CD4-positive, alpha-beta T cell treated with Interleukin-12 subunit alpha and Interleukin-12 subunit beta, for 1 hour (primary cell): ENCODE measurements at regions not wholly inside any gene's neighbourhood (a gene's known extent, or its start where the extent isn't known, plus 50 kb on each side); places are given as distances from the start of the nearest gene placed in this dataset.

ENCODE experiments used
- DNase-seq: peaks from one replicate; pipeline ENCODE4 v3.0.0-alpha.2; 2020

DNA sequence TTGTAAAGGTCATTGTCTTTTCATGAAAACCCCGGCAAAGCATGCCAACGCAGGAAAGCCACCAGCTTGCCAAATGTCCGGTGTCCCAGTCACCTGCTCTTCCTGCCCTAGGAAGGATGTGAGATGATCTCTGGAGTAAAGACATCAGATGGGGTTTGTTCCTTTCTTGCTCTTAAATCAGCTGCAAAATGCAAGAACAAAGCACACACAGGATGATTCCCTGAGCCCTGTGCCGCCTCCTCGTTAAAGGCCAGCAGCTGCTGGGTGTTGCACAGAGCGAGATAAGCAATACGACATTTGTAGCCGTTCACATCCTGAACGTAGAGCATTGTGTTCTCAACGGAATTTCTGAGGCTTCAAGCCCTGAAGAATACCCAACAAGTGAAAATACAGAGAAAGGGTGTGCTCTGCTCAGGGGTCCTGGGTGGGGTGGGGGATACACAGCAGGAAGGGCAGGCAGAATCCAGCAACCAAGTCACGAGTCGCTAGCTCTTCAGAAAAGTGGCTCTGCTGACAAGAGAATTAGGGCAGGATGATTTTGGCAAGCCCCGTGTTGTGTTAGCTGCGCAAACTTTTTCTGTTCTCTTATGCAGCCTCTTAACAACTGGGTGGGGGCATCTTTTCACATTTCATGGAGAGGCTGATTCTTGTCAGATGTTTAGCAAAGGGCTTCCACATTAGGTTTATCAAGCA, 229.2 kb upstream of the MAP3K1 start:
- no peak for DNase-seq

DNA sequence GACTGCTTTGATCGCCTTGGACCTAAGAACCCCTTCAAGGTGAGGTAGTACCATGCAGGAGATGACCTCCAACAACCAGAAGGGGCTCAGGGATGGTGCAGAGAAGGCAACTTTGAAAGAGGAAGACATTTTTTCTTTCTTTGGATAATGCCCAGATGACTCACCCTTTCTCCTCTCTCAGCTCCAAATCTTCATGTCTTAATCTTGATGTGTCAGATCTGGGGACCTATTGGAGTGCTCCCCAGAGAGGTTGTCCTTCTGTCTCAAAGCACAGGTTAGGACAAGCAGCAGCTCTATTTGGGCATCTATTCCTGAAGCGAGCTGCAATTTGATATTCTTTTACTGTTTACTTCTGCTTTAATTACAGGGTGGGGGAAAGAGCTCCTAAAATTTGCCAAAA, 229.9 kb upstream of the MAP3K1 start:
- DNase-seq = no peak

DNA sequence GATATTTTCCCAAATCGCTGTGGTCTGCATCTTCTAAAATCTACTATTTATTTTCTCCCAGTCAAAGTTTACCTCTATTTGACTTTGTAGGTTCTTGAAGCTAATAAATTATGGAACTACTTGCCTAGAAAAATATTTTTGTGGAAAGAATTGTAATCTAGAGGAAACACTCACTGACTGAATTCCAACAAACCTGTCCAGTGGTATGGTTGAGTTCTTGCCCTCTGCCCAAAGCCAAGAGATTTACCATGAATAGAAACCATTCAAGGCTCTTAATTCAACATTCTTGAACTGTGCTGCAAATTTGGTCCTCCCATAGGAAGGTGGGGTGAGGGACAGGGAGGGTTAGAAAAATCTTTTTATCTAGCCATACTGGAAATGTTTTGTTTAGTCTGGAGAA, 233.9 kb upstream of the MAP3K1 start:
- no peak for DNase-seq

DNA sequence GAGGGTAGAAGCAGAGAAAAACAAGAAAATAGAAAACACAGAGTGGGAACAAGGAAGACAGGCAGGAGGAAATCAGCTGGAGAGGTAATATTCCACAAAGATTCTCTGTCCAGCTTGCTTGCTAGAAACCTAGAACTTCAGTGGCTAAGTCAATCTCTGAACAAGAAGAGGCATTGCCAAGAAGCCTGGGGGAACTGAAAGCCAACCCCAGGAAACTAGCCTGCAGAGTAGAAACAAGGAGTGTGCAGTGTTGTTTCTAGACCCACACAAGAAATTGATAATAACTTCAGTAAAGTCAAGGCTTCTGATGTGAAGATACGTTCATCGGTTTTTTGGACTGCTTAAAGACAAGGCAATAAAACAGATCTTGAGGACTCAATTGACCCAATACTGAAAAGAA, 234.5 kb upstream of the MAP3K1 start:
- DNase-seq = no peak

DNA sequence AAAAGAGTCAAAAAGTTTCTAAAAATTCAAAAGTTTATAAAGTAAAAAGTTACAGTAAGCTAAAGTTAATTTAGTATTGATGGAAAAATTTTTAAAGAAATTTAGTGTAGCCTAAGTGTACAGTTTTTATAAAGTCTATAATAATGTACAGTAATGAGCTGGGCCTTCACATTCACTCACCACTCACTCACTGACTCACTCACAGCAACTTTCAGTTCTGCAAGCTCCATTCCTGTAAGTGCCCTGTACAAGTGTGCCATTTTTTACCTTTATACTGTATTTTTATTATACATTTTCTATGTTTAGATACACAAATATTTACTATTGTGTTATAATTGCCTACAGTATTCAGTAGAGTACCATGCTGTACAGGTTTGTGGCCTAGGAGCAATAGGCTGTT, 239.5 kb upstream of the MAP3K1 start:
- no peak for DNase-seq

DNA sequence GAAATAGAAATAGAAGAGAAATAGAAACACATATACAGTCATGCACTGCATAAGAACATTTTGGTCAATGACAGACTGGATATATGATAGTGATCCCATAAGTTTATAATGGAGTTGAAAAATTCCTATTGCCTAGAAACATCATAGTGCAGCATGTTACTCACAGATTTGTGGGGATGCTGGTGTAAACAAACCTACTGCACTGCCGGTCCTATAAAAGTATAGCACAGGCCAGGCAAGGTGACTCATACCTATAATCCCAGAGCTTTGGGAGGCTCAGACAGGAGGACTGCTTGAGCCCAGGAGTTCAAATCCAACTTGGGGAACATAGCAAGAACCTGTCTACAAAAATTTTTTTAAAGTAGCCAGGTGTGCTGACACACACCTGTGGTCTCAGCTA, 240.6 kb upstream of the MAP3K1 start:
- no peak for DNase-seq

DNA sequence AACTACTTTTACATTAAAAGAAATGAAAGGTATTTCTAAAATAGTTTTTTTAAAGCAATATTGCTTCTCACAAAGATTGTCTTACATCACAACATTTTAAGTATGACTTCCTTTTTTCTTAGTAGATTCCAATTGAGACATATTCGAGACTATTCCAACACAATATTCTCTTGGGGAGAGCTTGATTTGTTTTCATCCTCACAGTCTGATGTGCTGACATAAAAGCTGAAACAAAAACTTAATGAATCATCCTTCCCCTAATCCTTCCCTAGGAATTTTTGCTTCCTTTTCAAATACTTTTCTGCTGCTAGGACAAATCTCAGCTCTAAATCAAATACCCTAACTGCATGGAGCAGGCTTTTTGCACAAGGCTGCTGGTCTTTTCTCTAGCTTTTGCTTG, 245.8 kb upstream of the MAP3K1 start:
- no peak for DNase-seq

DNA sequence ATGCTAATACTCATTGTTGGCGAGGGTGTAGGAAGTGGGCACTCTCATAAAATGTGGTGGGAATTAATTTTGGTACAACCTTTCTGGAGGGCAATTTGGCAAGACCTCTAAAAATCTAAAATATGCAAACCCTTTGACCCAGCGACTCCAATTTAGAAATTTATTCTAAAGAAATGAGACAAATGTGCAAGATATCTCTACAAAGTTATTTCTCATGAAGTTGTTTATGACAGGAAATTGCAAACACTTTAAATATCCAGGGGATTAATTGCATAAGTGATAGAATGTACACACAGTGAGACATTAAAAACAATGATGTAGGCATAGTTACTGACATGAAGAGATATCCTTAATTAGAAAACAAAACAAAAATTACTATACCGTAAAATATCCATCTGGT, 246.3 kb upstream of the MAP3K1 start:
- DNase-seq = no peak

DNA sequence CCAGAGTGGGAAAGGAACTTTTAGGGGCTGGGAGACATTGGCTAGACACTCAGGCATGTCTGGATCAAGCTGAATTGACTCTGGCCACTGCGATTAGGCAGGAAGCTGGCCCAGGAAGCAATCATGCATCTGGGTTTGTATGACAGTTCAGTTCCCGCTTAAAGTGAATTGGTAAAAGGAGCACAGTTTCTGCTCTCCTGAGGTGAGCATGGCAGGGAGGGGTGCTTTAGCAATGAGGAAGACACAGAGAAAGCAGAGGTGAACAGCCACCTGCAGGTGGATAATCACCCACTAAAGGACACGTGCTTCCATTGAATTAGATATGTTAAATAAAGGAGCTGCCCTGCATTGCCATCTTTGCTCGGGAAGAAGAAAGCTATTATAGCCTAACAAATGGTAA, 248.1 kb upstream of the MAP3K1 start:
- no peak for DNase-seq

DNA sequence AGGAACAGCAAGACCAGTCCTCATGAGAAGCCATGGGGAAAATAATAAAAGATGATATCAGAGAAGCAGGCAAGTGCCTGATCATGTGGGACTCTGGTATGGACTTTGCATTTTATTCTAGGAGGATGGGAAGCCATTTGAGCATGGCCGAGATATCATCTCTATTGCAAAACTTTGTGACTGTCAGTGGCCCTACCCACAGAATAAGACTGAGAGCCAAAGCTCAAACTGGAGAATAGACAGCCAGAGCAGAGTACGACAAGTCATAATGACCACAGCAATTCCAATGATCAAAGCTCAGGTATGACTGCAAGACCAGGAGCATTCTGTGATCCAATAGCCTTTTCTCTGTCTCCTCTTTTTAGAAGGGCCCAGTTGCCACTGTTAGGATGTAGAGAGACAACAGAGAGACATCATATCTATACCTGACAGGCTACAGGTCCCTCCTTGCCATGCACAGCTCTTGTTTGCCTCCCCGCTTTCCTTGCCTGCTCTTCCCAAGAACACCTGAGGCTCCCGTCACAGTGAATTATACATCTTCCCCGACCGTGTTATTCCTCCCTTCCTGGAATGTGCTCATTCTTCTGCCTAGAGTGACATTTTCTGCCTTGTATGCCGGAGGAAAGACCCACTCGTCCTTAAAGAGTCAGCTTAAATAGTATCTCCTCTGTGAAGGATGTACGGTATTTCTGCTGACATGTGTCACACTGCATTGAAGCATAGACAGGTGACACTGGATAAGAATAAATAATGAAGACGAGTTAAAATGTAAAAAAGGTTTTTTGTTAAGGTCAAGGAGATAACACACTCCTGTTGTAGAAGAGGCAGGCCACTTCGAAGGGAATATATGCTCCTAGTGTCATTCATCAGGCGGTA, 248.7 kb upstream of the MAP3K1 start:
- no peak for DNase-seq

DNA sequence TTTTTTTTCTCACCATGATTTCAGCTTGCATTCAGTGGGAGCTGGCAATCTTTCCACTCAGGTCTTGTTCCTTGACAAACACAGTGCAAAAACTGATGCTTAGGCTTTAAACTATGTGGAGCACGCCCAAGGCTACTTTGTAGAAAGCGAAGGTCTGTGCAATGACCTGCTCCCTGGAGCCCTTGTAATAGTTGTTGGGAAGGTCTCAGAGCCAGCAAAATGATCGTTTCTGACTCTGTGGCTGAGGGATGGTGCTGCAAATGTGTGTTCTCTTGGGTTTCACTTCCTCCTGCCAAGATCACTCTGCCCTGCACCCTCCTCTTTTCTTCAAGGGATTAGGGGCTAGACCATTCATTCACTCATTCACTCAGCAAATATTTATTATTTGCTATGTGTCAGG, 249.7 kb upstream of the MAP3K1 start:
- no peak for DNase-seq

DNA sequence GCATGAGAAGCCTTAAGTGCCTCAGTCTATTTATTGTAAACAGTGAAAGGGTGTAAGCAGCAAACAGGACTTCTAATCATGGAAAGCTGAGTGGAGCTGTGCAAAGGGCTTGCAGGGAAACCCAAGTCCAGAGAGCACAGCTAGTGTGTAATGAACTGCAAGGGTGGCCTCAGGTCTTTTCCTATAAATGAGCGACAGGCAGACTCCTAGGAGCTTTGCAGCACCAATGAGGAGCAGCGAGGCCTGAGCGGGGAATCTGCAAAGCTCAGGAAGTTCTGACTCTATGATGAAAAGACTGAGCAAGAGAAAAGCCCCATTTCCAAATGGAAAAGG, 250.1 kb upstream of the MAP3K1 start:
- DNase-seq = no peak

DNA sequence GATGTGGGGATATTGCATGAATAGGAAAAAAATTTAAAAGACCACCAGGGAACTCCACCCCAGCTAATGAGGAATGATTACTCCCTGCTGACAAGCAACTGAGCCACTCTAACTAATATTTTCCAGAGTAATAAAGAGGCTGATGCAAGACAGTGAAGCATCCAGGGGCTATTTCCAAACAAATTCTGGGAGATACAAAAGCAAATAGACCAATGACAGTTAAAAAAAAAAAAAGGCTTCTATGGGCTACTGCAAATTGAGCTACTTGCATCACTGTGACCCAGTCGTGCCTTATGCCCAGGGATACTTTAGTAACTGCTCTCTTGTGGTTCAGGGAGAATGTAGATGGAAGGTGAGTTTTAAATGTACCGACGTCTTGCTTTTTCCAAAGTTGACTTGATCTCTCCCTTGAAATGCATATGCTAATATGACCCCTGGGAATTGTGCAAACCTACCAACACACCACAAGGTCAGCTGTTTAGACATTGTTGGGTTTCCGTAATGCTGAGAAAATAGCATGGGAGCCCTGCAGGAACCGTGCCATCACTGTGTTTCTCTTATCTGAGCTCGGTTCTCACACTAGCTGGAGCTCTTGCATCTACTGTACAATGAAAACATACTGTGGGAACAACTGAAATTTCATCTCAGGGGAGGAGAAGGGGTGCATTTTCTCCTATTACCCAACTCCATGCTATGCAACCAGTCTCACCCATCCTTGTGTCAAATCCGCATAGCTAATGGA, 250.6 kb upstream of the MAP3K1 start:
- DNase-seq = no peak

DNA sequence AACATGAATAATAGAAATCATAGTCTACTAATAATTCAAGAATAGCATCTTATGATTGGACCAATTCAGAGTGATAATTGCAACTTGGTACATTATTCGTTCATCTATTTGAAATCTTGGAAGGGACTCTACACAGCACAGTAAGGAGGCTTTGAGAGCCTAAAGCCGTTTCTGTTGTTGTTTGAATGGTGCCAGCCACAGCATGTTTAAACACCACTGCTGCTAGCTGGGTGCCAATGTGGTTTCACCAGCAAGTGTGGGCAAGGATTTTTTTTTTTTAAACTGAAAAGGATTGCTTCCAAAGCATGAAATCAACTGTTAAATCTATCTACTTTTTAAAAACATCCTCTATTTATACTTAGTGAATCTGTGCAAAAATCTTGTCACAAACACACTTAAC, 253.9 kb upstream of the MAP3K1 start:
- DNase-seq = no peak

DNA sequence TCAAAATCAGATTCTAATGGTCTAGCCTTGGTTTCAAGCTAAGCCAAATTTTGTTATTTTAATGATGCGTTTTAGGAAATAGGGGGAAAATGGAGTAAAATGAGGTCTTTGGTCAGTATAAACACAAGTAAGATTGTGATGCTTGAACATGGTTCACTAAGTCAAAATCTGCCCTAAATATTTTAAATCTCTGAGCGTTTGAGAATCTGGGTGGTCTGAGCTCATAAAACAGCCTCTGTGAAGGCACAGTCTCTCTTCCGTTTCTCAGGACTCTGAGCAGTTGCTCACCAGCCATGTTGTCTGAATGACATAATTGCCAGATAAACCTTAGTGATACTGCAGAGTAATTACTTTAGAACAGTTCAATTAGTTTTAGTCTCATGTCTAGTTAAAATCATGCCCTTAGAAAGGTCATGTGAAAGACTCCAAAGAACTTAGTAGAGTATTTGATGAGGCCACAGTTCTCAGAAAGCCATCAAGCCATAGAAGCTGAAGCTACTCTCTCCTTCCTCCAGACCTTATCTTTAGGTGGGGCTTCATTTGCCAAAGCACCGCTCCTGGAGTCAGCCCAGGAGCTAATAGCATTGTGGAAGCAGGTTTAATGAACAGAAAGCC, 257.1 kb upstream of the MAP3K1 start:
- DNase-seq = no peak

DNA sequence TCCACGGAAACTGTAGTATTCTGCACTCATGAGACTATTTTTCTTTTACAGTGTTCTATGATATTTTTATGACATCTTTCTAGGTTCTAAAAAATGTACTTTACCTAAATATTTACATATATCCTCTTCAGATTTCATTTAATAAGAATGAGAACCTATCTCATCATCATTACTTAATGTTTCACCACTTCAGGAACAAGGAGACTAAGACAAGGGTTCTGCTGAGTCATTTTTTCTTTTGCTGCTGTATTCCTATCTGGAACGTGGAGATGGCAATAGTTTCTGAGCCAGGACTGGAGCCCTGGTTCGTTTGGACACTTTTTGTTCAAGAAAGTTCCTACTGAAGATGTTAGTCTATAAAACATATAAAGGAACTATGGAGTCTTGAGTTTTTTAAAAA, 258.2 kb upstream of the MAP3K1 start:
- DNase-seq = no peak

DNA sequence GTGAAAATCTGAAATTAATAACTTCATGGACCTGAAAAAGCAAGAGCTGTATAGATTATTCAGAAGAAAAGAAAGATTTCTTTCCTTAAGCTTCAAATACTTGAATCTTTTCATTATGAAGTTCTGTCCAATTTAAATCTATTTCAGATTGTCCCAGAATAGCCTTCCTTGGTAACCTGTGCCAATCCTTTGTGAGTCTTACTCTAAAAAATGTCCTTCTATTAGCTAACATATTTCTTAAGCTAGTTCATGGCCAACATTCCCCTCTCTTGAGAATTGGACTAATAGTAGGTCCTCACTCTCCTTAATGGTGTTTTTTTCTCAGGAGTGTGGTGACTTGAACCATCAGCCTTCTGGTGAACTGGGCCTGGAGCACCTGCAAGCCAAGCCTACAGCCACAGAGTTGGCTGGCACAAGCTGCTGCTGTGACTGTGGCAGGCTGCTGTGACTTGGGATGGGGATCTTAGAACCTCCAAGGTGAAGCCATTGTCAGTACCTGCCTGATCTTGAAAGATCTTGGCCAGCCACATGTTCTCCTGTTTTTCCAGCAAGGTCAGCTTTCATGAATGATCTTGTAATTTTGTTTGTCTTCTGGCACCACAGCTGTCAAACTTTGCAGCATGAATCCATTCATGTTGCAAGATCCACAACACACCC, 262.6 kb upstream of the MAP3K1 start:
- no peak for DNase-seq

DNA sequence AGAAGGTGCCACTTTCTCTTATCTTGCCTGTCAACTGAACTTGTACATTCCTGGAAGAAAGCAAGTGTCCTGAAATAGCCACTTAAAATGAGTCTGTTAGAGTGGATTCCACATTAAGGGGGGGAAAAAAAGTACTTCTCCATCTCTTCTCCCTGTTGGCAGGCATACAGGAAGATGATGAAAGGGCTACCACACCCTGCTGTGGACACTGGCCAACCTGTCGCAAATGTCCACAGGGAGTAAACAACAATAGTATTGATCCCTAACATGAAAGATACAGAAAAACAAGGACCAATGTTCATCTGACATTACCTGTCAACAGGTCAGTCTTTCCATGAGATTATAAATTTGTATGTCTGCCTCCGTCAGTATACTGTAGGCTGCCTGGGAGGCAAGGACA, 265.1 kb upstream of the MAP3K1 start:
- no peak for DNase-seq

DNA sequence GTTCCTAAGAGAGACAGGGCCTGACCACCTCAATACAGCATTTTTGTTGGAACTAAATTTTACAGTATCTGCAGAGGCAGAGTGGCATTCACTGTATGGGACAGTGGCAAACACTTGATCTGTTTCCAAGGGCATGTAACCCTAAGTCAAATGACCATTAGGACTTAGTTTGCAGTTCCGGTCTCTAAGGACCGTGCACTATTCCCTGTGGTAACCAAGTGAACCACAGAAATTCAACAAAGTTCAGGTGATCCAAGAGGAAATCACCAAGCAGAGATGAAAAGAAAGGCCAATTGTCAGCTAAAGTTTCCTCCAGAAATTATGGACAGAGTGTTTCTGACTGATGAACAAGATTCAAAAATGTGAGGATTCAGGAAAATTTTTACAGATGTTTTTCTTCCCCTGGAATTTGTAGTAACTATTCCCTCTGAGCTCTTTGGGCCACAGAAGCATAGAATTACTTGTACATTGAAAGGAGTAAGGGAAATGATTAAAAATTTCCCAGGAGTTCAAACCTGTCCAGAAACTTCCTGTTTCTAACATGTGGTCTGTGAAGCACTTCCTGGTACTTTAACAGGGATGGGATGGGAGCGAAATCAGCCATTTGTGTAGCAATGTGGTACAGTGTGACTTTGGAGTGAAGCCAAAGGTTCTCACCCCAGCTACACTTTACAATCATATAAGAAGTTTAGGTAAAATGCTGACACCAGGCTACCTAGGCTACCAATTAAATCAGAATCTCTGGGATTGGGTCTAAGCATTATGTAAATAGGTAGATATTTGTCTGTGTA, 266.1 kb upstream of the MAP3K1 start:
- no peak for DNase-seq

DNA sequence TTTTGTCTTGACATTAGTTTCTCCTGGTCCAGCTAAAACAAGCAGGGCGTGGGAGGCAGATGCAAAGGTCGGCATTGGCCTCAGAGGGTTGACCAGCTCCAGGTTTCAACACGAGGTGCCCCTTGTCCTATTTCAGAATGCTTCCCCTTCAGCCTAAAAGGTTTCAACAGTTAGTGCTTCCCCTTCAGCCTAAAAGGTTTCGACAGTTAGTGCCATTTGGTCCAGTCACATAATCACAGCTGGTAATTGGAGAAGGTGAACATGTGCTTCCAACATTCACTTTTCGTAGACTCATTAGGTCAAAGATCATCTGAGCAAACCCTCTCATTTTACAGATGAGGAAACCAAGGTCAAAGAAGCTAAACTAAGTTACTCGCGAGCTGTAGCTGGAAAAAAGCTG, 270.3 kb upstream of the MAP3K1 start:
- no peak for DNase-seq

DNA sequence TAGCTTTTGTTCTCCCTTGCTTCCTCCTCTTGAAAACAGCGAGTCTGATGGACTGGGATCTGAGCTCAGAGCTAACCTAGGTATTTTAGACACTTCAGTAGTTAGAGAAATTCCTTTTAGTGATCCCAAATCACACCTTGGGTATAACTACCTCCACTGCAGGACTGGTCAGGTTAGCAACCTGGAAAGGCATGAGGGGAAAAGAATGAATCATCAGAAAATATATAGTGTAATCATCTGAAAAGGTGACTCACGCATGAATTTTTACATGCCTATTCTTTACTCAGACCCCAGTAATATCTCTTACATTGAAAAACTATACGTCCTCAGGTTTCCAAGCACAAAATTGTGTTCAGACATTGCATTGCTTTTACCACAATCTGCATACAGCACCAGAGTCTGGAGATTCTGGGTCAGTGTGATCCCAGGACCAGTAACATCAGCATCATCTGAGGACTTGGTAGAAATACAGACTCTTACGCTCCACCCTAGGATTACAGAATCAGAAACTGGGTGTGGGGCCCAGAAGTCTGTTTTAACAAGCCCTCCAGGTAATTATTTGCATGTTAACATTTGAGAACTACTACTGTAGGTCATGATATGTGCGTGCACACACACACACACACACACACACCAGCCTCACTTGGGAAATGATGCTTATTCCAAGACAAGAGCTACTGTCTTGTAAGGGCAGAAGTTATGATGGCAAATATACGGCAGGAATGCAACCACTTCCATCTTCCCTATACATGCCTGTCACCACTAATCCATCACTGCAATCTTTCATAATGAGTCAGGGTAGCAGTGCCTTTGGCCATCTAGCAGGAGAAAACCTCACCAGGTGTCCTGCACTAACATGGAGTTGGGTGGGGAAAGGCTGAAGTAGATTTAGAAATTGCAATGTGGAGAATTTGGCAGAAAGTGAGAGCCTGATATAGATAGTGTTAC, 271.6 kb upstream of the MAP3K1 start:
- DNase-seq = no peak
